Activated CD8-positive, alpha-beta memory T cell treated with anti-CD3 and anti-CD28 coated beads for 36 hours (primary cell): ENCODE measurements at regions not wholly inside any gene's neighbourhood (a gene's known extent, or its start where the extent isn't known, plus 50 kb on each side); places are given as distances from the start of the nearest gene placed in this dataset.

ENCODE experiments used
- CTCF ChIA-PET: fragments of 350-600 bp; sonication (Branson Sonifier 250); formaldehyde crosslinking; loops from one replicate; lab custom pipeline; 2021; ENCODE audit warnings: antibody characterized with exemption; lab: Charles Lee
- POLR2A ChIA-PET: fragments of 350-600 bp; sonication (Branson Sonifier 250); formaldehyde crosslinking; loops from one replicate; lab custom pipeline; 2021; ENCODE audit warnings: antibody characterized with exemption; lab: Charles Lee

DNA sequence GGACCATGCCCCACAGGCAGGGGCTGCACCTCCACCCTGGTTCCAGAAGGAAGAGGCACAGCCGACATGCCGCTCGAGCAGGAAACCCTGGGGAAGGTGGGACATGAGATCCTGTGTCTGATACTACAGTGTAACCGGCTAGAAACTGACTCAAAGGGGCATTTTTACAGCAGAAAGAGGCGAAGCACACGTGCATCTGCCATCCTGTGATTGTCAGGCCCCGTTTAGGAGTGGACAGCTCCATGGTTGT is 62.7 kb downstream of the SIK1 start:
- ChIA-PET CTCF (no interaction called here), POLR2A (no interaction called here)

DNA sequence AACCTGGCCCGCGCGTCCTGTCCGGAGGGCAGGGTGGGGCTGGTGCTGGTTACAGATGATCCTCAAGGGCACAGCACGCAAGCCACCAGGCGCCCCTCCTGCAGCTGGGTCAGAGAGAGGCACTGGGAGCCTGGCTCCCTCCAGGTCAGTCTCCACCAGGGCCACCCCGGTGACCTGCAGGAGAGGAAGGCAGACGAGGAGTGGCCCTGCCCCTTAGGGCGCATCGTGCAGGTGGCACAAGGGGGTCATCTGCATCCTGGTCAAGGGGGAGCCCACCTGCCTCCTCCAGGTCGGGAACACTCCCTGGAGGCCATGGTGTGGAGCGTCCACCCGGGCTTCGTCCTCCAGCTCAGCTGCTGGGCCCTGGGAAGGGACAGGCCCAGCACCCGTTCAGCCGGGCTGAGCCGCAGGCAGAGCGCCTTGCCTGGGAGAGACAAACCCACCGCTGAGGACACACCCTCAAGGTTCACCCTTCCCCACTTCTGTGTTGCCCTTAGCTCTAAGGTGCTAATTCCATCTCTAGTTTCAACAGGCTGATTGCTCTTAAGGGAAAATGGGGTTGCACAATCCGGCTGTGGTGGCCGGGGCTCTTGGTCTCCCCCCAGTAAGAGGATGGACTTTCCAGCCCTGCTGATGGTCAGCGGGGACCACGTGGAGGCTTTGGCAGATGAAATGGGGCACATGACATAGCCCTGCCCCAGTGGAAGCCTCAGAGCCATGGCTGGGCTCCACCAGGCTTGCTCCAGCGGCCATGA is 63.2 kb downstream of the SIK1 start:
- ChIA-PET POLR2A (no interaction called here), CTCF (no interaction called here)

DNA sequence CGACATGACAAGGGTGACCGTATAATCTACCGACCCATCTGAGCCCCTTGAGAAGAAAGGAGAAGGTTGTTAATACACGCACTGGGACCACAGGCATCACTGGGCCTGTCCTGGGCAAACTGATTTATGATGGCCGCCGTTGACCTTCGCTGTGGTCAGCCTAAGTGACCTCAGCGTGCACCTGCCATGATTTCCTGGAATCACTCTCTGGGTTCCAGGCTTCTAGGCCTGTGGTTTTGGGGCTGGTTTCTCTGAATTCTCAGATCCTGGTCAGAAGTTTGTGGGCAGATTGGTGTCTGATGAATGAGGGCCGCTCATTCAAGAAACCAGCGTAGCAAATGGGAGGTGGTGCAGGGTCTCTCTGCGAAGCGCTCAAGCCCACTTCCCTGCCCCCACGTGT is 64.0 kb downstream of the SIK1 start:
- POLR2A ChIA-PET, result no interaction called here
- CTCF ChIA-PET, result no interaction called here

DNA sequence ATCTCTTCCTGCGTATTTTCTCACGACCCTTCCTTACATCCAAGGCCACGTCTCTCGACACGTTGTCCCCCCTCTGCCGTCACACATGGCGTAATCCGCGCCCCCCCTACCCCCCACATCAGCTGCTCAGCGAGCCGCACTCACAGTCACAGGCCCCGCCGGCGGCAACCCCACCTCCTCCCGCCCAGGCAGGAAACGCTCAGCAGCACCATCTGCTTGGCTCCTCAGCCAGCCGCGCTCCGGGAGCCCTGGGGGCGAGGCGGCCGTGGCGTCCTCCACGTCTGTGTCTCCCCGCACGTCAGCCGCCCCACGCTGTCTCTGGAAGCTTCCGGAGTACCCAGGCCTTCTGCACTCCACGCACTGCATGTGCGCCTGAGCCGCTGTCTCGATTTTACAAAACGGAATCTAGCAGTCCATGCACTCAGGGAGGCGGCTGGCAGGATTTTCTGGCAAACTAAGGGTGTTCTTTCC is 64.6 kb downstream of the SIK1 start:
- CTCF ChIA-PET, result no interaction called here
- POLR2A ChIA-PET, result no interaction called here

DNA sequence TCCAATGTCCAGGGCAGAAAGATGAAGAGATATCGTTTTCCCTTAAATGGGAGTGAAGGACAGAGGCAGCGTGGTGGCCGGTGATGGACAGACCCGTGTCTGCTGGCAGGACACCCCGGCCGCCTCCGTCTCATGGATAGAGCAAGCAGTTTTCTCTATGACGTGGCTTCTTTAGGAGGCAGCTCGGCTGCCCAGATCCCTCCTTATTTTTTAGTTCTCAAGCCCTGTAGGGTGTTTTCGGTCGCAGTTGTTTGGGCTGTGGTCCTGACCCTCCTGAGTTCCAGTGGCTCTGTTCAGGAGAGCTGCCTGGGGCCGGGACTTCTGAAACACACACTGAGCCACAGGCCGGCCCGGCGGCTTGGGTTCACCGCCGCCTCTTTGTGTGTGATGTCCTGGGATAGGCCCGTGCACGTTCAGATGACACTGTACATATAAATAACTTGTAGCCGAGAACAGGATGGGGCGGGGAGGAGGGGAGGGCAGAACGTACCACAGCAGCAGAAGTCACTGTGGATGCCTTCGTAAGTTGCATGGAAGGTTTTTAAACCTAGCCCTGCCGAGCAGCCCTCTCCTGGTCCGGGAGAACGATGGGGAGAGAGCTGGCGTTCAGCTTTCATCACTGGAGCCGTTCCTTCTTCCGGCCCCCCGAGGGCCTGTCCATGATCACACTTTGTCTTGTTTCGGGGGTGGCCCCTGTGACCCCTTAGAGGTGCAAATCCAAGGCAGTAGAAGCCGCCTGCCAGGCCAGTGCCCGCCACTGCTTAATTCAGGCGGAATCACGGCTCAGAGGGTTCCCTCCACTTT is 65.2 kb downstream of the SIK1 start:
- ChIA-PET POLR2A (no interaction called here), CTCF (interaction anchor here (1.0 kb wide), 1 partner anchor 41 kb away, joined by 3 read pairs; no protein-coding TSS in a partner anchor)

DNA sequence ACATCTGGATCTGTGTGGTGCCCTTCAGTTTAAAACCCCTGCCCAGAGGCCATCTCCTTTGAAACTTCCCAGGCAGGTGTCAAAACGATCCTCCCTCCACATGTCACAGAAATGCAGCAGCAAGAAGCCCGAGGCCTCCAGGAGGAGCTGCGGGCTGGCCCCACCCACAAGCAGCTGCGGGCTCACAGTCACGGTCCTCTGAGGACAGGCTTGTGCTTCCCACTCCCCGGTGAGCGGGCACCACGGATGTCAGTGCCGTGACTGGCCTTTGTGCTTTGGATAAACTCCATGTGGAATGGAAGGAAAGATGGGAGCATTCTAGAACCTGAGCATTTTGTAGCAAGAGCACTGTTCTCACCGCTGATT is 65.8 kb downstream of the SIK1 start:
- CTCF ChIA-PET, result interaction anchor here (1.0 kb wide), 1 partner anchor 40 kb away, joined by 3 read pairs; no protein-coding TSS in a partner anchor
- POLR2A ChIA-PET, result no interaction called here

DNA sequence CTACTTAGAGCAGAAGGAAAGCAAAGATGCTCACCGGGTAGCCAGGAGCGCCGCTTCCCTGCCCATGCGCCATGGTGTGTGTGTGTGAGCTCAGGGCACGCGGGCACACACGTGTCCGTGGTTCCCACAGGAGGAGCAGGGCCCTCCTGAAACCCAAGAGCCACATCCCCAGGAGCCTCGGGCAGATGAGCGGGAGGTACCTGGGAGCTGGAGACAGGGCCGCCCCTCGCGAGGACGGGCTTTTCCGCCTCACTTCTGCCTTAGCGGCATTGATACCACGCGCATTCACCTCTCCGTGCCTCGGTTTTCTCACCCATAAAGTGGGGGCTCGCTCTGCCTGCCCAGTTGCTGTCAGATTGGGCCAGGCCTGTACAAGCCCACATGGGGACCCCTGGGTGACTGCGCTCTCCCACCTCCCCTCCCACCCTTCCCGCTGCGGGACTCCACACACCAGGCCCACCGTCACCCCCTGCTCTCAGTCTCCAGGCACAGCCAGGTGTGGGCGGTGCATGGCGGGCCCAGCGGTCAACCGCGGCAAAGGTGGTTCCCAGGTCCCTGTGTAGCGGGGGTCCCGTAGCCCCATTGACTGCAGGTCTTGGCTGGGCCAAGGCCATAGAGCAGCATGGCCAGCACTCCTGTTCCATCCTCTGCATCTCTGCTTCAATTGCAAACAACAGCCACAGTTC is 66.3 kb downstream of the SIK1 start:
- ChIA-PET CTCF (no interaction called here), POLR2A (no interaction called here)

DNA sequence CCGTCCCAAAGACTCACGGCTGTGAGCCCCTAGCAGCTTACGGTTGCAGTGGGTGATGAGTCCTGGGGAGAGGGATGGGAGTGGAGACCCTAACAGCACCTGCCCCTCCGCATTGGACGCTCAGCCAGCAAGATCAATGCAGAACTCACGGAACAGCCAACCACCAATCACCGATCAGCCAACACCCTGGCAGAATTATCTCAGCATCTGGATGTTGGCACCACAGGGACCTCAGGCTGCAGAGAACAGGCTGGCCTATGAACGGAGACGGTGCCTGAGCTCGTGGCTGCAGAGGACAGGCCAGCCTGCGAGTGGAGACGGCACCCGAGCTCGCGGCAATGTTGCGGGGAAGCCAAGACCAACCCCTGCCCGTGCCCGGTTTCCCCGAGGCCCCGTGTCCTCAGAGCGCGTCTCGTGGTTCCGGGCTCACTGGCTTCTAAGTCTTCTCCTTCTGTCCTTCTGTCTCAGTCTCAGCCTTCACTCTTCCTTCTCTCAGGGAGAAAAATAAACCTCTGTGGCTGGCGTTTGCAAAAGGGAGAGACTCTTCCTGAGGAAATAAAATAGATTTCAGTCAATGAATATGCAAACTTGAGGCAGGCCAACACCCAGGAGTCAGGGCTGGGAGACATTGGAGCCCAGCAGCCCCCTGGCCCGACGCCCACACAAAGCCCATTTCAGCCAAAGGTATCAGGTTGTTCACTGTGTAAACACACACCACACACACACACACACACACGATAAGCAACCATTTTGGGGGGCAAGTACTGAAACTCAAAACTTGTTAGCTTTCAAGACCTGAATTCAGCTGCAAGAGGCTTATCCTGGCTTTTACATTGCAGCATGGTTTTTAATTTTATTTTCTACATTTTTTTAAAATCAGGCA is 67.8 kb downstream of the SIK1 start:
- CTCF ChIA-PET, result no interaction called here

DNA sequence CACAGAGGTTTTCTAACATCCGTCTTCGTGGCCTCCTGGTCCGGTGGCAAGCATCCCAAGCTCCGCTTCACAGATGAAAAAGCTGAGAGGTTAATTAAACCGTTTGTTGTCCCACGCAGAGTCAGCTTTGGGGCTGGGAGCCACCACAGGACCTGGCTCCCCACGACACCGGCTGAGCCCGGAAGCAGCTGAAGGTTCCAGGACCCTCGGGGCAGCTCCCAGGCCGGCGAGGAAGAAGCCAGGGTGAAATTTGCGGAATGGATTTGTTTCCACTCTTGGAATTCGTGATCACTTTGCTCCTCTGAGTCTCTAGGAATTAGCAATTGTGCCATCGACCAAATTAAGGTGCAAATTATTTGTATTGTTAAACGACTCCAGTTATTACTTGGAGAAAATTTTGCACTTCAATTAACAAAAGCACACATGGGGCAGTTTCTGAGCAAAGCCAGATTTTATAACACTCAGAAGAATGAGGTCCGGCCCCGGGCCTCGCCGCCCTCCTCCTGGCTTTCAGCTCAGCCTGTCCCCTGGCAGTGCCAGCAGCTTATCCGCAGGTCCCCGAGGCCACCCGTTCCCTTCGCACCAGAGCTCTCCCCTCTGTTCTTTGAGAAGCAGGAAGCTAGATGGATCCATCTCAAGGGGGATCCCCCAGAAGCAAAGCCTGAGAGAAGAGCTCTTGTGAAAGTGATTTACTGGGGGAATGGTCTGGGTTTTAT is 69.1 kb downstream of the SIK1 start:
- POLR2A ChIA-PET, result no interaction called here
- CTCF ChIA-PET, result no interaction called here

More for the DNA sequence above, 67.8 kb downstream of the SIK1 start:
- POLR2A ChIA-PET, result no interaction called here

DNA sequence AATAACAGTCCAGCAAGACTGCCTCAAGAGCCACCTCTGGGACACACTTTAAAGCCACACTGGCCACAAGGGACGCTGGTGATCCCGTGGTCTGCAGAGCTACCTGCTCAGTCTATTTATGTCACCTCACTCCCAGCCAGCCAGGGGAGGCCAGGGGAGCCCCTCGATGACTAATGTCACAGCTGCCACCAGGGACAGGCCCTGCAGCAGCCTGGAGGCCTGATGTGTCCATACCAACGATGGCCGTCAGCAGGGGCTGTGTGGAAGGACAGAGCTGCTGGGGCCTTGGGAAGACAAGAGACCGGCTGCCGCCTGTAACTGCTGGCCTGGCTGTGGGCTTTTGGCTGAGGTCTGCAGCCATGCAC is 71.0 kb downstream of the SIK1 start:
- POLR2A ChIA-PET, result no interaction called here

DNA sequence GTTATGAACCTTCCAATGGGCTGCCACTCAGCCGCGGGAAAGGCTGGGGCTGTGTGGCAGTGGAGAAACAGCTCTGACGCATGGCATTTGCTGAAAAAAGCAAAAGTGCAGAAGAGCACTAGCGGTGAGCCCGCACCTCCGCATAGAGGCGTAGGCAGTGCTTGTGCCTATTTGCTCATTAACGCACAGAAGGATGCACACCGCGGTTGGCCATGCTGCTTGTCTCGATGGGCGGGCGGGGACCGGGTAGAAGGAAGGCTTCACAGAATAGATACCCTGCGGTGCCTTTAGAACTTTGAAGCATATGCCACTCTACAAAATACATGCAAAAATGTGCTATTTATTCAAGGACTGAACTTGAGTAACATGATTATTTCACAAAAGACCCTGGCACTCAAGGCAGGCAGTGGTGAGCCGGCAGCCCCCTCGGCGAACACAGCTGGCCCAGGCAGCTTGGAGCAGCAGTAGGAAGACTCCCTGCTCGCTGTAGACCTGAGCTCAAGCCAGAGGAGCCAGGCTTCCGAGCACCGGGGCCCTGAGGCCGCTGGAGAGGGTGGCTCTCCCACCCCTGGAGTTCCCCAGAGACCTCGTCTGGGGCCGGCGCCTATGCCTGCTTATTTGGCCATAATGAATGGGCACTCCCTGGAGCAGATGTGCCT is 71.5 kb downstream of the SIK1 start:
- POLR2A ChIA-PET, result no interaction called here
- CTCF ChIA-PET, result no interaction called here

More for the DNA sequence above, 71.0 kb downstream of the SIK1 start:
- CTCF ChIA-PET, result no interaction called here

DNA sequence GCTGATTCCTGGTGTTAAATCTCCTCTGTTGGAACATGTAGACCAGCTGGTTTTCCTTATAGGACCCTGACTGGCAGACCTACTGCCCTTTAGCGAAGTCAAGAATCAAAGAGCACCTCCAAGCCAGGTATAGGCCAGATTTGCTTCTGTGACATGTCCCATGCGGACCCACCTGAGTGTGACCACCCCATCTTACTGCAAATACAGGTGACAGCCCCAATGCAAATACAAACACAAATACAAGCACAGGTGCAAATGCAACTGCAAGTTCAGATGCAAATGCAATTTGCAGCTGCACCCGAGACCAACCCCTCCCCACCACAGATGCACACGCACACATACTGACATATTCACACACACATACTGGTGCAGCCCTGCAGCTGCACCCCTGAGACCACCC is 72.3 kb downstream of the SIK1 start:
- POLR2A ChIA-PET, result no interaction called here

DNA sequence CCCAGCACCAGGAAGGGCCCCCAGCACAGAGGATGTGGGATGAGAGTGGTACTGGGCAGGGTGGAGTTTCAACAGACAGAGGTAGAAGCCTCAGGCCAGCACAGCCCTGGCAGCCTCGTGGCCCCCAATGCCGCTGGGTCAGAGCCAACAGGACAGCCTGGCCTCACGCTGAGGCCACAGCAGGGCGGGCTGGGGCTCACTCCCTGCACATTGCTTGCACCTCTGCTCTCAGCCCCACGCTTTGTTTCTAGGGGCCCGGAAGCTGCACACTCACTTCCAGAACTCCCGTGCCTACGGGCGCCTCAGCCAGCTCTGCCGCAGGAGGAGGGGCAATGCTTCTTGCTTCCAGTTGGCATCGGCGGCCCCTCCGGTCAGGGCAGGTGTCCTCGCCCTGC is 72.9 kb downstream of the SIK1 start:
- ChIA-PET CTCF (no interaction called here), POLR2A (no interaction called here)

More for the DNA sequence above, 72.3 kb downstream of the SIK1 start:
- CTCF ChIA-PET, result no interaction called here

DNA sequence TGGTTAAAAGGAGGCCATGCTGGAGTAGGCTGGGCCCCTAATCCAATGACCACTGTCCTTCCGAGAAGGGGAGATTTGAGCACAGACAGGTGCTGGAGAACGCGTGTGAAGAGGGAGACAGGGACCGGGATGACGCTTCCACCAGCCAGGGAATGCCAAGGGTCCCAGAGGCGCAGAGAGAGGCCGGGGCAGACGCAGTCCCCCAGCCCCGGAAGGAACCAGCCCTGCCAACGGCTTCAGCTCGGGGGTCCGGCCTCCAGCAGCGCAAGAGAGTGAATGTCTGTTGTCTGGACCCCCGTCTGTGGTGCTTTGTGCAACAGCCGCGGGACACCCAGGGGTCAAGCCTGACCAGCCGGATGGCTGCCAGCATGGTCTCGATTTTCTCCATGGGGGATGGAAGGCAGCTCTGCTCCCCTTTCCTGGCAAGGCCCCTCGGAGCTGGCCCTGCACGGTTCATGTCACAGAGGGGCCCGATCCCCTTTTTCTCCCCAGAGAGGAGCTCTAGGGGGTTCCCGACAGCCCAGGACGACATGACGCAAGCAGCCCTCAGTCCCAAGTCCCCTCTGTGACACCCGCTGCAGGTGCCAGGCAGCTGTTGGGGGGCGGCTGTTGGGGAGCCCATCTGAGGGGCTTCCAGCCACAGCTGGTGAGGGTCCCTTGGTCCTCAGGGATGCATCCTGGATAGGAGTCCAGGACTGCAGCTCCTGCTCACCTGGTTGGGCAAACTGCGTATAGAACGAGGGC is 73.5 kb downstream of the SIK1 start:
- ChIA-PET POLR2A (no interaction called here), CTCF (no interaction called here)

DNA sequence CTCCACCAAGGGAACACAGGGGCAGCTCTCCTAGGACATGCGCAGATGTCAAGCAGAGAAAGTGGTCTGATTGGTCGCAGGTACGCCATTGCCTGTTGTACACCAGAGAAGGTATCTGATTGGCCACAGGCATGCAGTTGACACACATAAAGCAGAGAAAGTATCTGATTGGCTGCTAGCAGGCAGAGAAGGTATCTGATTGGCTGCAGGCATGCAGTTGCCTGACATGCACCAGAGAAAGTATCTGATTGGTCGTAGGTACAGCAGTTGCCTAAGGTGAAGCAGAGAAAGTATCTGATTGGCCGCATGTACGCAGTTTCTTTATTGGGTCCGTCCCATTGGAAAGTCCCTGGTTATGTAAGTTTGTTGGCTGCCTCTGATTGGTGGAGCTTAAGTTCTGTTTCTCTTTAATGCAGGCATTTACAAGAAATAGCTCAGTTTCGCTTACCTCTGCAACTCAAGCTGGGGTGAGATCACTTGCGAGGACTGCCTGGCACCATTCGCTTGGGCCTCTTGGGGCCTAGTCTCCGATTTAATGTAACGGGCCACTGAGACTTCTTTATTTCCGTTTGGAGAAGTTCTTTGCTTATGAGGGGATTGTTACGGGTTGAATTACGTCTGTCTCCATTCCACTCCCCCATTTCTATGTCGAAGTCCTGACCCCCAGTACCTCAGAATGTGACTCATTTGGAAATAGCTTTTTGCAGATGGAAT is 74.2 kb downstream of the SIK1 start:
- POLR2A ChIA-PET, result no interaction called here
- CTCF ChIA-PET, result no interaction called here

DNA sequence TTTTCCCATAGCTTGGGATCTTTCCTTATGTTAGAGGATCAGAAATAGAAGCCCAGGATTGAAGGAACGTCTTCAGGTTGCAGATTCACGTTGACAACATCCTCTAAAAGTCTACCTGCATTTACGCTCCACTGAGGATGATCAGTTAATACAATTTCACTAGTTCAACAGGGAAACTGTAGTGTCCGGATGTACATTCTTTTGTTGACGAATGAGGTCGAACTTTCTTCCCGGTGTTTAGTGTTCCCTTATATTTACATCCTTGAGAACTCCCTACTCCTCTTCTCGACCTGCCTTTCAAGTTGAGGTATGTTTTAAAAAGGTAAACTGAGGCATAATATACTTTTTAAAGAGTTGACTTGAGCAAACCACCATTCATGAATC is 74.8 kb downstream of the SIK1 start:
- CTCF ChIA-PET, result no interaction called here
- POLR2A ChIA-PET, result no interaction called here

DNA sequence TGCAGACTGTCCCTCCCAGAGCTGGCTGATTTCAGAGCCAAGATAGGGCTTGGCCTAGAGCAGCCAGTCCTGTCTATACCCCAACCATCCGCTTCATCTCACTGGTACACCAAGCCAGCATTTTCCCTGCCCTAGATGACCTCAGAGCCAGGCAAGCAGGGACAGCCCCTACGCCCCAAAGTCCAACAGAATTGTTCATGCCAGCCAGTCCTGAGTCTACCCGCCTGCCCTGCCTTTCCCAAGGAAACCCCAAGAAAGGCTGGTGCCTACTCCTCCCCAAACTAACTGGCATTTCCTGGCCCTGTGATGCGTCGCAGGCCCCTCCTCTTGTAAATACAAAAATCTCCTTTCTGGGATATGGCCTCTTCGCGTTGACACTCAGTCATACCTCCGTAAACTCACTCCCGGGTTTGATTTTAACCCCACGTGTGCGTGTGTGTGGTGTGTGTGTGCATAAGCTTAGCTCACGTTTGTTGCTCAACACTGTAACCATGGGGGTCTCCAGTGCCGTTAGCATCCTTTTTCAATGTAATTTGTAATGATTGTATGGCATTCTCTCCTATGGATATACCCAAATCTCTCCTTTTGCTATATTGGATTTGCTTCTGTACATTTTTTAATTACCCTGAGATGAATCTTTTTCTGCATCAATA is 75.3 kb downstream of the SIK1 start:
- ChIA-PET CTCF (no interaction called here), POLR2A (no interaction called here)
